ENCODE measurements at regions not wholly inside any gene's neighbourhood (a gene's known extent, or its start where the extent isn't known, plus 50 kb on each side); places are given as distances from the start of the nearest gene placed in this dataset.

- DNase-seq, result no peak
Measured at GRCh38 chr11:10618490-10618889, 50.0 kb upstream of the LYVE1 start.

All from CD4-positive, alpha-beta T cell treated with Interleukin-21 for 1 hour (primary cell).